ENCODE measurements at regions not wholly inside any gene's neighbourhood (a gene's known extent, or its start where the extent isn't known, plus 50 kb on each side); places are given as distances from the start of the nearest gene placed in this dataset.

DNA sequence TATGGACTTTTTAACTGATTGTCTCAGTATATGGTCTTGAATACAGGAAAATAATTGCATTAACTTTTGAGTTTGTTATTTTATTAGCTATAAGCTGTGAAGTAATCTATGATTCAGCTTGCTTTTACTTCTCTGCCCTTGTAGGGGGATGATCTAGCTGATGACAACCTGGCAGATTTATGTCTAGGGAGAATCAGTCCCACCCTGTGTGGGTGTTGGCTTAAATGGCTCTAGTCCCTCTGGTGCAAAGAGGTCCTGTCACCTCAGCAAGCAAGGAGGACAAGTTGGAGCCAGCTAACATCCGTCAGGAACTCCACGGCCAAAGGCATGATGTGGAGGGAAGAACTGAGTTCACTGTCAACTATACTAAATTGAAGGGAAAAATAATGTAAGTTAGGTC, 495.3 kb downstream of the BMP2 start:
- DNase-seq (ENCODE audit: low spot score) (no peak), FAIRE-seq (no peak), ATAC-seq (no peak)
- no peaks in the 10 kb centered on the region for H3K4me1 ChIP-seq (ENCODE audit: insufficient read depth, low read length)
- H3K27me3 ChIP-seq (ENCODE audit: control insufficient read depth in 1 of 2, insufficient read depth in 2 of 2, low read length in 2 of 2): no peaks in the 10 kb centered on the region
- intact Hi-C loops (cut with micrococcal nuclease; ENCODE audit: unreplicated experiment): no loop called here
- H3K27ac ChIP-seq (ENCODE audit: extremely low read length, insufficient read depth, low read length): no peak overlapping the region
- no peaks in the 10 kb centered on the region for H3K79me2 ChIP-seq (ENCODE audit: insufficient read depth, low read length)
- H4K20me1 ChIP-seq (ENCODE audit: insufficient read depth, low read length): no peaks in the 10 kb centered on the region
- CTCF ChIA-PET (ENCODE audit: low intra/inter-chr PET ratio, low total read pairs): no interaction called here
- H3K36me3 ChIP-seq (replicated peaks in 1 of 2; ENCODE audit: control insufficient read depth in 1 of 2, insufficient read depth in 2 of 2, low read length in 2 of 2): no peaks in the 10 kb centered on the region
- no TSS peak for BruUV-seq (replicated peaks)
- H3K4me2 ChIP-seq (ENCODE audit: low read depth, low read length): no peak overlapping the region
- H2AFZ ChIP-seq (ENCODE audit: low read length): no peak overlapping the region
- H3K4me3 ChIP-seq (replicated peaks in 1 of 3; ENCODE audit: insufficient read depth in 1 of 3, low read depth in 2 of 3, low read length in 3 of 3): no peak overlapping the region
- WGBS (ENCODE audit: low lambda C conversion rate): 28% methylated on average over 2 of the region's 2 CpGs
- H3K9me3 ChIP-seq (ENCODE audit: low read length): no peaks in the 10 kb centered on the region
- POLR2A ChIA-PET: no interaction called here
- H3K9ac ChIP-seq (ENCODE audit: insufficient read depth, low read depth, low read length): no peak overlapping the region
- in situ Hi-C loops (cut with HindIII; ENCODE audit: extremely low pct_ligation_motif_present, low pct_unique_long_range_greater_than_20kb): no loop called here
- TF ChIP-seq NCOA2 (CRISPR knock-in tag; IDR thresholded peaks at IDR 0.05) (no peak), TCF7L2 (IDR thresholded peaks at IDR 0.05; ENCODE audit: low read depth, low read length) (no peak), ZNF572 (CRISPR knock-in tag; IDR thresholded peaks at IDR 0.05) (no peak), SALL2 (CRISPR knock-in tag; IDR thresholded peaks at IDR 0.05) (no peak), ZNF747 (CRISPR knock-in tag; IDR thresholded peaks at IDR 0.05; ENCODE audit: borderline replicate concordance) (no peak), CENPT (CRISPR knock-in tag; IDR thresholded peaks at IDR 0.05; ENCODE audit: low read depth) (no peak), FOXK2 (IDR thresholded peaks at IDR 0.05) (no peak), ZNF766 (CRISPR knock-in tag; IDR thresholded peaks at IDR 0.05; ENCODE audit: borderline replicate concordance) (no peak), CCDC6 (CRISPR knock-in tag; IDR thresholded peaks at IDR 0.05) (no peak), HNRNPL (IDR thresholded peaks at IDR 0.05; ENCODE audit: low read depth, low read length) (no peak), GZF1 (CRISPR knock-in tag; IDR thresholded peaks at IDR 0.05) (no peak), ZNF788 (CRISPR knock-in tag; IDR thresholded peaks at IDR 0.05; ENCODE audit: borderline replicate concordance) (no peak), CAMTA2 (CRISPR knock-in tag; IDR thresholded peaks at IDR 0.05; ENCODE audit: borderline replicate concordance) (no peak), LCORL (IDR thresholded peaks at IDR 0.05) (no peak), LCORL (CRISPR knock-in tag; IDR thresholded peaks at IDR 0.05) (no peak), ZNF761 (CRISPR knock-in tag; conservative IDR thresholded peaks at IDR 0.05) (no peak)
- TF ChIP-seq, protein P1, sequence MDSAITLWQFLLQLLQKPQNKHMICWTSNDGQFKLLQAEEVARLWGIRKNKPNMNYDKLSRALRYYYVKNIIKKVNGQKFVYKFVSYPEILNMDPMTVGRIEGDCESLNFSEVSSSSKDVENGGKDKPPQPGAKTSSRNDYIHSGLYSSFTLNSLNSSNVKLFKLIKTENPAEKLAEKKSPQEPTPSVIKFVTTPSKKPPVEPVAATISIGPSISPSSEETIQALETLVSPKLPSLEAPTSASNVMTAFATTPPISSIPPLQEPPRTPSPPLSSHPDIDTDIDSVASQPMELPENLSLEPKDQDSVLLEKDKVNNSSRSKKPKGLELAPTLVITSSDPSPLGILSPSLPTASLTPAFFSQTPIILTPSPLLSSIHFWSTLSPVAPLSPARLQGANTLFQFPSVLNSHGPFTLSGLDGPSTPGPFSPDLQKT (CRISPR knock-in tag; IDR thresholded peaks at IDR 0.05; ENCODE audit: borderline replicate concordance): no peak
- TF ChIP-seq, protein P2, sequence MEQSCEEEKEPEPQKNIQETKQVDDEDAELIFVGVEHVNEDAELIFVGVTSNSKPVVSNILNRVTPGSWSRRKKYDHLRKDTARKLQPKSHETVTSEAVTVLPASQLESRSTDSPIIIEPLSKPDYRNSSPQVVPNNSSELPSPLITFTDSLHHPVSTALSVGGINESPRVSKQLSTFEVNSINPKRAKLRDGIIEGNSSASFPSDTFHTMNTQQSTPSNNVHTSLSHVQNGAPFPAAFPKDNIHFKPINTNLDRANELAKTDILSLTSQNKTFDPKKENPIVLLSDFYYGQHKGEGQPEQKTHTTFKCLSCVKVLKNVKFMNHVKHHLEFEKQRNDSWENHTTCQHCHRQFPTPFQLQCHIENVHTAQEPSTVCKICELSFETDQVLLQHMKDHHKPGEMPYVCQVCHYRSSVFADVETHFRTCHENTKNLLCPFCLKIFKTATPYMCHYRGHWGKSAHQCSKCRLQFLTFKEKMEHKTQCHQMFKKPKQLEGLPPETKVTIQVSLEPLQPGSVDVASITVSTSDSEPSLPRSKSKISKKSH (CRISPR knock-in tag; IDR thresholded peaks at IDR 0.05; ENCODE audit: borderline replicate concordance): no peak
- TF ChIP-seq, protein P3, sequence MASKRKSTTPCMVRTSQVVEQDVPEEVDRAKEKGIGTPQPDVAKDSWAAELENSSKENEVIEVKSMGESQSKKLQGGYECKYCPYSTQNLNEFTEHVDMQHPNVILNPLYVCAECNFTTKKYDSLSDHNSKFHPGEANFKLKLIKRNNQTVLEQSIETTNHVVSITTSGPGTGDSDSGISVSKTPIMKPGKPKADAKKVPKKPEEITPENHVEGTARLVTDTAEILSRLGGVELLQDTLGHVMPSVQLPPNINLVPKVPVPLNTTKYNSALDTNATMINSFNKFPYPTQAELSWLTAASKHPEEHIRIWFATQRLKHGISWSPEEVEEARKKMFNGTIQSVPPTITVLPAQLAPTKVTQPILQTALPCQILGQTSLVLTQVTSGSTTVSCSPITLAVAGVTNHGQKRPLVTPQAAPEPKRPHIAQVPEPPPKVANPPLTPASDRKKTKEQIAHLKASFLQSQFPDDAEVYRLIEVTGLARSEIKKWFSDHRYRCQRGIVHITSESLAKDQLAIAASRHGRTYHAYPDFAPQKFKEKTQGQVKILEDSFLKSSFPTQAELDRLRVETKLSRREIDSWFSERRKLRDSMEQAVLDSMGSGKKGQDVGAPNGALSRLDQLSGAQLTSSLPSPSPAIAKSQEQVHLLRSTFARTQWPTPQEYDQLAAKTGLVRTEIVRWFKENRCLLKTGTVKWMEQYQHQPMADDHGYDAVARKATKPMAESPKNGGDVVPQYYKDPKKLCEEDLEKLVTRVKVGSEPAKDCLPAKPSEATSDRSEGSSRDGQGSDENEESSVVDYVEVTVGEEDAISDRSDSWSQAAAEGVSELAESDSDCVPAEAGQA (IDR thresholded peaks at IDR 0.05; ENCODE audit: low read depth): no peak
- TF ChIP-seq, protein P3 (CRISPR knock-in tag; IDR thresholded peaks at IDR 0.05; ENCODE audit: borderline replicate concordance): no peak
